IMR-90 (cell line): ENCODE measurements at regions not wholly inside any gene's neighbourhood (a gene's known extent, or its start where the extent isn't known, plus 50 kb on each side); places are given as distances from the start of the nearest gene placed in this dataset.

Experiments
- ATAC-seq: fragments of 200-7000 bp; cut with Tn5 transposase; 2 replicates; pipeline ENCODE4 v1.9.1; 2020; ENCODE audit warnings: low read depth, mild to moderate bottlenecking, moderate library complexity
- BruUV-seq: library from RNA; stranded (reverse); fragments of 400-500 nt; replicated peaks from 2 replicates; lab custom pipeline; 2021; lab: Mats Ljungman, UMichigan
- CTCF ChIA-PET: fragments of 300-600 bp; formaldehyde crosslinking; extraction: SDS; loops from one replicate; lab custom pipeline; 2021; ENCODE audit warnings: antibody characterized with exemption; lab: Yijun Ruan, JAX
- POLR2A ChIA-PET: fragments of 300-600 bp; sonication (Branson Sonifier 250); formaldehyde crosslinking; loops from one replicate; lab custom pipeline; 2022; ENCODE audit warnings: antibody characterized with exemption; ENCODE audit not compliant: unreplicated experiment; lab: Charles Lee
- DNase-seq: peaks from one replicate; pipeline ENCODE4 v3.0.0; 2013
- H2AFZ ChIP-seq: replicated peaks from 2 replicates; pipeline ENCODE3; 2013; ENCODE audit warnings: low read length, mild to moderate bottlenecking; ENCODE audit not compliant: poor library complexity
- H2AK5ac ChIP-seq: 2 replicates; pipeline ENCODE4 v1.6.1; 2013; ENCODE audit warnings: low read depth, low read length, inconsistent platforms
- H2AK9ac ChIP-seq: replicated peaks from 2 replicates; pipeline ENCODE3; 2013; ENCODE audit warnings: mild to moderate bottlenecking, low read depth, low read length, moderate library complexity; ENCODE audit not compliant: poor library complexity
- H2BK120ac ChIP-seq: 2 replicates; pipeline ENCODE4 v1.6.1; 2013; ENCODE audit warnings: low read depth, low read length, inconsistent platforms
- H2BK15ac ChIP-seq: 3 replicates; pipeline ENCODE4 v1.6.1; 2013; ENCODE audit warnings: low read depth, low read length, inconsistent platforms
- H2BK20ac ChIP-seq: 2 replicates; pipeline ENCODE4 v1.6.1; 2013; ENCODE audit warnings: low read depth, mild to moderate bottlenecking, inconsistent platforms, low read length, moderate library complexity
- H2BK5ac ChIP-seq: 2 replicates; pipeline ENCODE4 v1.6.1; 2013; ENCODE audit warnings: mild to moderate bottlenecking, low read depth, low read length, inconsistent platforms; ENCODE audit not compliant: poor library complexity, severe bottlenecking
- H3K14ac ChIP-seq: replicated peaks from 2 replicates; pipeline ENCODE4 v1.6.1; 2013; ENCODE audit warnings: low read depth, low read length, inconsistent platforms
- H3K18ac ChIP-seq: 2 replicates; pipeline ENCODE4 v1.6.1; 2013; ENCODE audit warnings: low read depth, low read length, control low read depth
- H3K23ac ChIP-seq: 2 replicates; pipeline ENCODE4 v1.6.1; 2013; ENCODE audit warnings: low read depth, low read length, inconsistent platforms
- H3K27ac ChIP-seq: 2 replicates; pipeline ENCODE4 v1.5.1; 2013; ENCODE audit warnings: mild to moderate bottlenecking, control low read depth, low read length; ENCODE audit not compliant: insufficient read depth
- H3K27me3 ChIP-seq: 2 replicates; pipeline ENCODE4 v1.6.1; 2013; ENCODE audit warnings: low read length; ENCODE audit not compliant: control insufficient read depth, insufficient read depth
- H3K36me3 ChIP-seq: 2 replicates; pipeline ENCODE4 v1.6.1; 2013; ENCODE audit warnings: low read length, mixed read lengths; ENCODE audit not compliant: control insufficient read depth, insufficient read depth
- H3K4ac ChIP-seq: 2 replicates; pipeline ENCODE4 v1.6.1; 2013; ENCODE audit warnings: low read depth, low read length, inconsistent platforms
- H3K4me1 ChIP-seq: 2 replicates; pipeline ENCODE4 v1.6.1; 2013; ENCODE audit warnings: low read length, mixed read lengths; ENCODE audit not compliant: control insufficient read depth, insufficient read depth
- H3K4me2 ChIP-seq: 2 replicates; pipeline ENCODE4 v1.6.1; 2013; ENCODE audit warnings: low read depth, mild to moderate bottlenecking, control low read depth, low read length, moderate library complexity
- H3K4me3 ChIP-seq: 2 replicates; pipeline ENCODE4 v1.5.1; 2013; ENCODE audit warnings: low read depth, mild to moderate bottlenecking, control low read depth, low read length, moderate library complexity; ENCODE audit not compliant: insufficient read depth
- H3K56ac ChIP-seq: 2 replicates; pipeline ENCODE4 v1.6.1; 2013; ENCODE audit warnings: low read length, inconsistent platforms; ENCODE audit not compliant: insufficient read depth; ENCODE audit errors: extremely low read depth
- H3K79me1 ChIP-seq, 2 experiments: 2 replicates each; pipeline ENCODE4 v1.6.1; 2013; ENCODE audit warnings: low read length in 2 of 2, inconsistent platforms in 1 of 2, low read depth in 1 of 2
- H3K9ac ChIP-seq: 2 replicates; pipeline ENCODE4 v1.6.1; 2013; ENCODE audit warnings: low read depth, low read length, control low read depth
- H3K9me1 ChIP-seq: 2 replicates; pipeline ENCODE4 v1.6.1; 2013; ENCODE audit warnings: low read length, inconsistent platforms; ENCODE audit not compliant: insufficient read depth
- H3K9me3 ChIP-seq: 2 replicates; pipeline ENCODE4 v1.6.1; 2013; ENCODE audit warnings: low read length; ENCODE audit not compliant: control insufficient read depth, insufficient read depth
- H4K20me1 ChIP-seq: 2 replicates; pipeline ENCODE4 v1.6.1; 2013; ENCODE audit warnings: low read length, inconsistent platforms; ENCODE audit not compliant: insufficient read depth
- H4K5ac ChIP-seq: 2 replicates; pipeline ENCODE4 v1.6.1; 2013; ENCODE audit warnings: mild to moderate bottlenecking, low read depth, low read length, control low read depth
- H4K8ac ChIP-seq, 2 experiments: 2 replicates each; pipeline ENCODE4 v1.6.1; 2013; ENCODE audit warnings: low read depth in 2 of 2, low read length in 2 of 2, control low read depth in 1 of 2, inconsistent platforms in 1 of 2
- H4K91ac ChIP-seq: 2 replicates; pipeline ENCODE4 v1.6.1; 2013; ENCODE audit warnings: low read depth, low read length, inconsistent platforms; ENCODE audit not compliant: insufficient read depth
- BHLHE40 ChIP-seq: fragments of 150-350 bp; IDR thresholded peaks from 2 replicates; pipeline ENCODE4 v1.6.1; 2016; ENCODE audit warnings: mild to moderate bottlenecking, low read depth, low read length
- CEBPB ChIP-seq: IDR thresholded peaks from 2 replicates; pipeline ENCODE4 v1.6.1; 2012; ENCODE audit warnings: low read depth, low read length, improper control_type of control experiment
- CHD1 ChIP-seq: IDR thresholded peaks from 2 replicates; pipeline ENCODE4 v1.6.1; 2012; ENCODE audit warnings: low read depth, low read length, improper control_type of control experiment
- CTCF ChIP-seq: conservative IDR thresholded peaks from 2 replicates; pipeline ENCODE4 v1.5.1; 2012; ENCODE audit warnings: mild to moderate bottlenecking, low read depth, low read length, improper control_type of control experiment
- ELK1 ChIP-seq: fragments of 150-350 bp; IDR thresholded peaks from 2 replicates; pipeline ENCODE4 v1.6.1; 2016; ENCODE audit warnings: low read depth, mild to moderate bottlenecking, low read length, moderate library complexity, borderline replicate concordance
- FOS ChIP-seq: fragments of 150-350 bp; IDR thresholded peaks from 2 replicates; pipeline ENCODE4 v1.6.1; 2016; ENCODE audit warnings: low read depth, low read length
- MAFK ChIP-seq: IDR thresholded peaks from 2 replicates; pipeline ENCODE4 v1.6.1; 2012; ENCODE audit warnings: low read depth, low read length, improper control_type of control experiment
- MAZ ChIP-seq: IDR thresholded peaks from 2 replicates; pipeline ENCODE4 v1.6.1; 2012; ENCODE audit warnings: low read depth, mild to moderate bottlenecking, low read length, improper control_type of control experiment, moderate library complexity, borderline replicate concordance
- MXI1 ChIP-seq: IDR thresholded peaks from 2 replicates; pipeline ENCODE4 v1.6.1; 2012; ENCODE audit warnings: low read depth, mild to moderate bottlenecking, low read length, moderate library complexity, borderline replicate concordance
- NFE2L2 ChIP-seq: fragments of 150-350 bp; IDR thresholded peaks from 2 replicates; pipeline ENCODE4 v1.6.1; 2016; ENCODE audit warnings: low read depth, mild to moderate bottlenecking, low read length
- POLR2A ChIP-seq: IDR thresholded peaks from 2 replicates; pipeline ENCODE4 v1.6.1; 2012; ENCODE audit warnings: mild to moderate bottlenecking, low read depth, low read length
- RAD21 ChIP-seq: IDR thresholded peaks from 2 replicates; pipeline ENCODE4 v1.6.1; 2012; ENCODE audit warnings: low read length, improper control_type of control experiment
- RCOR1 ChIP-seq: IDR thresholded peaks from 2 replicates; pipeline ENCODE4 v1.6.1; 2012; ENCODE audit warnings: mild to moderate bottlenecking, low read length, improper control_type of control experiment; ENCODE audit not compliant: insufficient replicate concordance
- RFX5 ChIP-seq: IDR thresholded peaks from 2 replicates; pipeline ENCODE4 v1.8.0; 2012; ENCODE audit warnings: low read depth, mild to moderate bottlenecking, low read length, moderate library complexity
- SMC3 ChIP-seq: fragments of 150-350 bp; IDR thresholded peaks from 2 replicates; pipeline ENCODE4 v1.6.1; 2016; ENCODE audit warnings: low read depth, mild to moderate bottlenecking, antibody characterized with exemption, low read length, moderate library complexity
- USF2 ChIP-seq: fragments of 150-350 bp; IDR thresholded peaks from 2 replicates; pipeline ENCODE4 v1.6.1; 2017; ENCODE audit warnings: mild to moderate bottlenecking, antibody characterized with exemption, low read length, low read depth
- WGBS, 2 experiments: methylation state at CpG; one replicate each; pipeline versions ENCODE4 v1.1.5 to v1.1.7; 2013; ENCODE audit warnings: missing lambda C conversion rate in 2 of 2; ENCODE audit not compliant: insufficient read length in 1 of 2; ENCODE audit errors: extremely low coverage in 2 of 2; 5-methylcytosine and 5-hydroxymethylcytosine counted together
- dilution Hi-C: fragments of 300-500 bp; cut with HindIII; formaldehyde crosslinking; loops from one replicate; pipeline ENCODE4 v1.14.3; 2018; ENCODE audit warnings: low sequenced_read_pairs; ENCODE audit not compliant: unreplicated experiment
- in situ Hi-C: fragments of 300-500 bp; cut with MboI; formaldehyde crosslinking; loops from 3 replicates; pipeline ENCODE4 v1.14.3; 2019; ENCODE audit warnings: low sequenced_read_pairs, inconsistent platforms, mixed read lengths
- intact Hi-C: fragments of 100-400 bp; cut with micrococcal nuclease; formaldehyde crosslinking; loops from 2 replicates; pipeline ENCODE4 v1.10.0; 2022

GRCh38 chr7:79711660-79712059, 258.2 kb upstream of the MAGI2 start:
- H2AFZ ChIP-seq: no peak overlapping the region
- H2BK5ac ChIP-seq: no peak overlapping the region
- no peak overlapping the region for H4K91ac ChIP-seq
- ChIA-PET CTCF (no interaction called here), POLR2A (no interaction called here)
- H3K9me1 ChIP-seq: no peaks in the 10 kb centered on the region
- H3K4me1 ChIP-seq: no peaks in the 10 kb centered on the region
- no peak overlapping the region for H3K9ac ChIP-seq
- no peak overlapping the region for H2AK9ac ChIP-seq
- H3K9me3 ChIP-seq: no peaks in the 10 kb centered on the region
- H3K27ac ChIP-seq: no peak overlapping the region
- H3K4me2 ChIP-seq: no peak overlapping the region
- BruUV-seq: no TSS peak
- no peak overlapping the region for H3K56ac ChIP-seq
- no peak overlapping the region for H3K23ac ChIP-seq
- no peak overlapping the region for H2BK20ac ChIP-seq
- no peaks in the 10 kb centered on the region for H3K36me3 ChIP-seq
- DNase-seq: no peak
- H3K14ac ChIP-seq: no peak overlapping the region
- in situ Hi-C loops (no loop called here), dilution Hi-C loops (no loop called here), intact Hi-C loops (no loop called here)
- no peak overlapping the region for H3K18ac ChIP-seq
- TF ChIP-seq MAFK (no peak), ELK1 (no peak), RAD21 (no peak), MAZ (no peak), NFE2L2 (no peak), POLR2A (no peak), USF2 (no peak), BHLHE40 (no peak), SMC3 (no peak), RFX5 (no peak), CHD1 (no peak), FOS (no peak), CTCF (no peak), MXI1 (no peak), RCOR1 (no peak), CEBPB (no peak)
- no peak overlapping the region for H4K8ac ChIP-seq
- H3K4ac ChIP-seq: no peak overlapping the region
- no peaks in the 10 kb centered on the region for H3K79me1 ChIP-seq
- H3K4me3 ChIP-seq: no peak overlapping the region
- no CpG with 5 or more reads among the region's 4 CpGs for WGBS, 2 experiments
- H3K27me3 ChIP-seq: no peaks in the 10 kb centered on the region
- no peak overlapping the region for H2BK15ac ChIP-seq
- no peaks in the 10 kb centered on the region for H4K20me1 ChIP-seq
- H4K5ac ChIP-seq: no peak overlapping the region
- H2BK120ac ChIP-seq: no peak overlapping the region
- ATAC-seq: no peak
- H2AK5ac ChIP-seq: no peak overlapping the region
